ENCODE measurements at regions not wholly inside any gene's neighbourhood (a gene's known extent, or its start where the extent isn't known, plus 50 kb on each side); places are given as distances from the start of the nearest gene placed in this dataset.

GRCh38 chr6:3579652-3580175, 122.9 kb upstream of the SLC22A23 start:
- TF ChIP-seq POLR2AphosphoS5 (IDR thresholded peaks at IDR 0.05; ENCODE audit: low read depth) (no peak), EZH2phosphoT487 (IDR thresholded peaks at IDR 0.05; ENCODE audit: unreplicated experiment) (no peak), CTCF (conservative IDR thresholded peaks at IDR 0.05; ENCODE audit: low read depth in 2 of 2) (no peak)
